Stimulated activated CD4-positive, alpha-beta T cell treated with anti-CD3 and anti-CD28 coated beads, TNF-alpha, amount 100 ng/mL, for 4 hours (primary cell): ENCODE measurements at regions not wholly inside any gene's neighbourhood (a gene's known extent, or its start where the extent isn't known, plus 50 kb on each side); places are given as distances from the start of the nearest gene placed in this dataset.
"Not testable (repeated sequence)": the region's sequence is repeated elsewhere in the genome, so short reads cannot be mapped to it uniquely, and the experiment has no call there.

ENCODE experiments used
- DNase-seq, 3 experiments: peaks; one replicate each; pipeline ENCODE4 v3.0.0-alpha.2; 2020; ENCODE audit warnings: low read depth in 3 of 3

DNA sequence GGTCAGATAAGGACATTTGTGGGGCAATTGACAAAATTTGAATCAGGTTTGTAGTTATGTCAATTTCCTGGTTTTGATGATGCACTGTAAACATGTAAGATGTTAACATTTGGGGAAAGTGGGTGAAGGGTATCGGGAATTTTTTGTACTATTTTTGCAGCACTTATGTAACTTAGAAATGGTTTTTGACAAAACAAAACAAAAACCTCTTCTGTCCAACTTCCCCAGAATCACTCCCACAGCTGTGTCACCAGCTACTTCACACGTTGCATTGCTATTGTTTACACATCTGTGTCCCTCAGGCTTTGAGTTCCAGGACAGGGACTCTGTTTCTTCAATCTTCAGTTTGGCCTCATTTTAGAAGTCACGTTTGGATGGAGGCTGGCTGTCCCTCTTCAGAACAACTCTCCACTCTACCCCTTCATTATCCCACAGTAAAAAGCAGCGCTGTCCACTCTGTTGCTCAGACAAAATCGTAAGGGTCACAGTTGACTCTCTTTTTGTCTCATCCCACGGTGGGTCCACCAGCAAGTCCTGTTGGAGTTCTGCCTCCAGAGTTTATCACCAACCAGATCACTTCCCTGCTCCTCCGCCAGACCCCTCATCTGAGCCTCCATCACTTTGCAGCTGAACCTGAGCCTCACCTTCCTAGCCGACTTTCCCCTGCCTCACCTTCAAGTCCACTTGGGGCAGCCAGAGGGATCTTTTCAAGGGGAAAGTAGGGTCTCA lies 63.2 kb downstream of the NENF start:
- no peak for DNase-seq

DNA sequence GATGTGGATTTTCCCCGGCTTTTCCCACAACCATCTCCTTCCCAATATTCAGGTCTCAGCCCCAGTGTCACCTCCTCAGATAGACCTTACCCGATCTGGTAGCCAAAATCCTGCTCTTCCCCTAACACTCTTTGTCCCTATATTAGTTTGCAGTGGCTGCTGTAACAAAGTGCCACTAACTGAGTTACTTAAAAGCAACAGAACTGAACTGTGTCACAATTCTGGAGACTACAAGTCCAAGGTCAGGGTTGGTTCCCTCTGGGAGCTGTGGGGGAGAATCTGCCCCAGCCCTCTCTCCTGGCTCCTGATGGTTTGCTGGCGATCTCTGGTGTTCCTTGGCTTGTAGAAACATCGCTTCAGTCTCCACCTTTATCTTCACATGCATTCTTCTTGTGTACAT lies 64.0 kb downstream of the NENF start:
- DNase-seq: no peak

DNA sequence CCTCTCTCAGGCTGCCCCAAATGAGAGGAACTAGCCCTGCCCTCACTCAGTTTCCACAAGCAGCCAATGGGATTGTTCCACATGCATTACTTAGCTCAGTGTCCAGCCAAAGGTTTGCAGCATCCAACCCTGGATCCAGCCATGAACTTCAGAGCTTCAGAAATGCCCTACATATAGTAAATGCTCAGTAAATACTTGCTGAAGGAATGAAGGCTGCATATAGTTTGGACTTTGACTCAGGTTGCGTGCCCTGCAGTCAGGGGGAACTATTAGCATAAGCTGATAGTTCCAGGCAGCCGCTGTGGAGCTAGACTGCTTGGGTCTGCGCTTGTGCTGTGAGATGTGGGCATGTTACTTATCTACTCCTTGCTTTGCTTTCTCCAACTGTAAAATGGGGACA lies 64.8 kb downstream of the NENF start:
- DNase-seq: no peak

DNA sequence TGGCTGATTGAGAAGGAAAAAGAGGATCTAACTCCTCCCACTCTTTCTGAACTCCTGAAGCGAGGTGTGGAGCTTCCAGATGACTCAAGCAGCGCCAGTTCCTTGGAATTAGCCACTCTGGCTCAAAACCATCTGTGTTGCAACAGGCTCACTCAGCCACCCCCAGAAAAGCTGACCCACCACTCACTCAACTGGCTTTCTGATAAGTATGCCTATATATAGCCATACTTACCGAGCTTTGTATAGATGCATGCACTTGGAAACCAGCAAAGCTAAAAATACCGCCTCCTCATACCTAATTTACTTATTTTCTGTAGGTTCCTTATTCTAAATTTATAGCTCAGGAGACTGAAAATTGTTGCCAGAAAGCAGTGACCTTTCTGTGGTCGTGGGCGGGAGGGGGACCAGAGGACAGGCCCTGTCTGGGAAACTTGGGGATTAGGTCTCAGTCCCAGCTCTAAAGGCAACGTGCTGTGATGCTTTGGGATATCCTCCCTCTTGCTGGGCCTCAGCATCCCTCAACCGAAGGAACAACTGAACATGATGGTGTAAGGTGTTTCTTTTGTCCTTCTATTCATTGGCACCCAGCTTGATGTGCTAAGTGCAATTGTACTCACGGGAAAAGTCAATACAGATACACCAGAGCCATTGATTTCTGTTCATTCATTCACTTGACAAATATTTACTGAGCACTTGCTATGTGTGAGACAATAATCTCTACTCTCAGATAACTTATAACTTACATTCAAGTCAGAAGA lies 65.7 kb downstream of the NENF start:
- no peak for DNase-seq

DNA sequence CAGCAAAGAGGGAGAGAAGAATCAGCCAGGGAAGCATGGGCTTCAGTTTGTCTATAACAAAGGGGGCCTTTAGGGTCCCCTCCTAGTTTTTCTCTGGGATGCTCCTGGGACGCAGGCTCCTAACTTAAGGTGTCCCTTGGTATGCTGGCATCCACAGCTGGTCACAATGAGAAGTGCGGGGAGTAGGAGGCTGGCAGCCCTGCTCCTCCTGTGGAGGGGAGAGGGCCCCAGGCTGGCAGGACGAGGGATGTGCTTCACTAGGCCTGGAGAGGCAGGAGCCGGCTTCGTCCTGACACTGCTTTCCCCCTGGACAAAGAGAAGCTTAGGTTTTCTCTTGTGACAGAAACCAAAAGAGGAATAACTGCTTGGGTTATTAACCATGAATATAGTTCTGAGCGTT lies 67.6 kb downstream of the NENF start:
- DNase-seq: no peak

DNA sequence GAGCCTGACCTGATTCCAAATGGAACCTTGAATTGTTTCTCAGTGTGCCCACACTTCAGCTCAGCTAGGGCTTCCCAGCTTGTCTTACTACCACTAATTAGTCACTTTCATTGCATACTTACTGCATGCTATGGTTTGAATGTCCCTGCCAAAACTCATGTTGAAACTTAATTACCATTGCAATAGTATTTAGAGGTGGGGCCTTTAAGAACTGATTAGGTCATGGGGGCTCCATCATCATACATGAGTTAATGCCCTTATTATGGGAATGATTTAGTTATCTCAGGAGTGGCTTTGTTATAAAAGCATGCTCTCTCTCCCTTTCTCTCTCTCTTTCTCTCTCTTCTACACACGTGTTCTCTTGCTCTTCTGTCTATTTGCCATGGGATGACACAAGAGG lies 68.3 kb downstream of the NENF start:
- no peak for DNase-seq

DNA sequence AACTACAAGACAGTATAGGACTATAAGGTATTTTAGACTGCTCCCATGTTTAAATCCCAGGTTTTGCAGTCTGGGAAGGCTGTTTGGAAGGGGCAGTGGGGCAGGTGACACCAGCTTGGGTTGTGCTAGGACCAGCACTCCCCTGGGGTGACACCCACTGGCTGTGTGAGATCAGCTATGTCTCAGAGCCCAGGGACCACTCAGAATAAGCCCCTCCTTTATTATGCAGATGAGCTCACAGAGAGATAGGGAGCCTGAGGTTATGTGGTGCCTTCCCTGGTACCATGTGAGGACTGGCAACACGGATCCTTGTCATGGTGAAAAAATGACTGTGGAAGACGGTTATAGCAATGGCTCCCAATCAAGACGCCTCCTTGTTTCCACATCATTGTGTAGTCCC lies 71.0 kb downstream of the NENF start:
- no peak for DNase-seq

DNA sequence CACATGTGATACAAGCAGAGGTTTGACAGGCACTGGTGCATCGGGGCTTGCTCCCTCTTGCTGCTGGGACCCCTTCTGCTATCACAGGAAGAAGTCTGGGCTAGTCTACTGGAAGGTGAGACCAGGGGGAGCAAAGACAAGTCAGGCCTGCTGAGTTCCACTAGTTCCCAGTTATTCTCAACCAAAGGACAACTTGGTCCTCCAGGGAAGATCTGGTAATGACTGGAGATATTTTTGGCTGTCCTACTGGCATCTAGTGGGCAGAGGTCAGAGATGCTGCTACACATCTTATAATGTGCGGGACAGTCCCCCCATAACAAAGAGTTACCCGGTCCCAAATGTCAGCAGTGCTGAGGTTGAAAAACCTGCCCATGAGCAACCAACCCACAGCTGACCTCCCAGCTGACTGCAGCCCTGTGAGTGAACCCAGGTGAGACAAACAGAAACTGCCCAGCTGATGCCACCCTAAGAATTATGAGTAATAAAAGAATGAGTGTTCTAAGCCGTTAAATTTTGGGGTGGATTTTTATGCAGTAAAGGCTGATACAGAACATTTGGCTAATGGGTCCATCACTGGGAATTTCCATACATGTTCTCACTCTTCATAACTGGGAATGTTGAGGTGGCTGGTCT lies 71.6 kb downstream of the NENF start:
- no peak for DNase-seq

DNA sequence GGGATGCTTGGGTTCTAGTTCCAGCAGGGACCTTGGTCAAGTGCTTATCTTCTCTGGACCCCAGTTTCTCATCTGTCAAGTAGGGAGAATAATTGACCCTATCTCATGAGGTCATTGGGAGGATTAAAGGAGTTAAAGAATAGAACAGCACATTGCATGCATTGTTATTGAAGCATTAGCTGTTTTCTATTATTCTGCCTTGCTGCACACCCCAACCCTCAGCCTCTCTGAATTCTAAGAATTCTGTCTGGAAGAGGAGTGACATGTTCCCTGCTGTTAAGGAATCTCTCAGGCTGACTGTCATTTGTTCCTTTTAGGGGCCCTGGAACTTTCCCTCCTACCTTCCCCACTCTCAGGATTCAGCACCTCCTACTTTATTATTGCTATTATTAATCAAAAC lies 73.9 kb downstream of the NENF start:
- DNase-seq: no peak

DNA sequence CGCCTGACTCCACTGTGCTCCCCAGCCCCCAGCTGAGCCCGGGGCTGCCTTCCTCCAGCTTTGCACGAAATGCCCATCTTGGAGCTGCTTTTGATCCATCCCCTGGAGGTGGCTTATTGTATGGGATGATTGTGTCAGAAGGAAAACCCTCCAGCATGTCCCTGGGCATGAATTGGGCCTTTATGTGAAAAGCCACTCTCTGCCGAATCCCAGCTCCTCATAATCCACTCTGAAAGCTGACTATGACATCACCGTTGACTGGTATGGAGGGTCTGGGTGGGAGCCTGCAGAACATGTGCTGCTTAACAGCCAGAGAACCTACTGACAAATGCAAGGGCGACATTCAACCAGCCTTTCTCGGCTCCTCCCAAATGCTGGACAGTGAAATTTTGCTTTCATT lies 74.6 kb downstream of the NENF start:
- DNase-seq: no peak

DNA sequence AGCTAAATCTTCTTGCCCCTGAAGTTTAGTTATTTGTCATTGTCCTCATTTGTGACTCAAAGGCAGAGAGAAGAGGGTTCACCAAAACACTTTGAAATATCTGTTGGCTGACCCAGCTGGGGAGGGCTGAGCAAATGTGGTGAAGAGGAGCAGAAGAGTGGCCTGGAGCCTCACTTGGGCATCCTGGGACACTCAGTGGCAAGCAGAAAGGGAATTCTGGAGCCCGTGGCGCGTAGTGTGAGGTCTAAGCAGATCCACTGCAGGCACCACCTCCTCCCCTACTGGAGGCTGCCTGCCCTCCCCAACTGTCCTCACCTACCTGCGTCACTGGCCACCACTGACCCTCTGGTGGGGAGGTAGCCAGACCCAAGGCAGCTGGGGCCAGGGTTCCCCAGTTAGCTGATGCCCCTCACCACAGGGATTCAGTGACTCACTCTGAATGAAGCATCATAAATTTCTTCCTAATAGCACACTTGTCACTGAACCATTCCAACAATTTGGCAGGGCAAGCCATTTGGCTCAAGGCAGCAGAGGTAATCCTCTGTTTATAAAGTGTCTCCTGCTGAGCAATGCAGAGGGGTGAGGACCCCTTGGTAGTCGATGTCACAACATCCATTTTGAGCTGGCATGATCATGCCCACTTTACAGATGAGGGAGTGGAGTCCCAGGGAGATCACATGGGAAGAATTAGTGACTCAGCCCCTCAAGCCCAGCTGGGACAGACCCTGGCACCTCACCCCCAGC lies 80.3 kb downstream of the NENF start:
- DNase-seq: no peak

DNA sequence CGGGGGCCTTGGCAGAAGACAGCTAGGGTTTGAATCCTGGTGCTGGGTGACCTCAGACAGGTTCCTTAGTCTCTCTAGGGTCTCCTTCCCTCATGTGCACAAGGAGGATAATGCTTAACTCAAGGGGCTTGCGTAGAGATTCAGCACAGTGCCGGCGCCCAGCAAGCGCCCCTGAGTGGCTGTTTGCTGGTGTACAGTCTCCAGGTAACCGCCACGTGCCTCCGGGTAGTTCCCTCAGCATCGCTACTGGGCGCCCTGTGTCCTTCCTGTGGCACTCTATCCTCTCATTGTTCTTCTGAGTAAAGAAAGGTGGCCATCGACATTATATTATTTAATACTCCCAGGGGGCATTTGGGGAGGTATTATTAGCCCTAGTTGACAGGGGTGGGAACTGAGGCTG lies 80.9 kb downstream of the NENF start:
- no peak for DNase-seq

DNA sequence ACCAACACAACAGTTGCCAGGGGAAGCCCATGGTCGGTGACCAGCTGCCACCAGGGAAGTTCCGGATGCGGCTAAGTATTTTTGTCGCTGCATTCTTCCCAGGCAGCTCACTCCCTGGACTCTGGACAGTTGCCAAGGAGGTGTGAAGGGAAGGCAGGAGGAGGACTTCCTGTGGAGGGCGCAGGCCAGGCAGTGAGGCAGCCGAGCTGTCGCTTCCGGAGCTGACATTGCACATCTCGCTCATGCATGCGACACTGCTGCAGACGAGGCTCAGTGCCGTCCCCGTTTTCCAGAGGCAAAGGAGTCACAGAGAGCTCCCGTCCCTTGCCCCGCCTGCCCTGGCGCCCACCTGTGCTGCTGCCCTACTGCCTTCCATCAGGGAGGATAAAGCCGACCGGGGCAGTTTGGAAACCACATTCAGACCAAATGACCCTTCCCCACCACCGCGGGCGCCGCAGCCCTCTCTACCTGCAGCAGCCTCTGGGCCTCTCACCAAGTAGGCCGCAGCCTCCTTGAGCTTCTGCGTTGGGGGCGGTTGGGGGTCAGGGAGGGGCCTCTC lies 81.4 kb downstream of the NENF start:
- DNase-seq: no peak

DNA sequence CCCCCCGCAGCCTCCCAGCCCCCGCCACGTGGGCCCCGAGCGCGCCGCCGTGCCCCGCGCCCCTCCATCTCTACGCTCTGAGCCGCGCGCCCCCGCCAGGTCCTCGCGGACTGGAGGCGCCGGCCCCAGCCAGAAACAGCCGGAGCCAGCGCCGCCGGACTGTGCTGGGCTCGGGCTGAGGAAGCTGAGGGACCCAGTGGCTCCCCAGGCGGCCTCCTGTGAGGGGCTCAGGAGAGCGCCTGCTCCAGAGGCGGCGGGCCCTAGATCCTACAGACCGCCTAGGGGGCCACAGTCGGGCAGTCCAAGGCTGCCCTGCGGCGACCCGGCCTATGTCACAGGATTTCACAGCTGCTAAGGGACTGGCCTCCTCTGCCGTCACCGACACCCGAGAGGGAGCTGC lies 82.1 kb downstream of the NENF start:
- DNase-seq: no peak

DNA sequence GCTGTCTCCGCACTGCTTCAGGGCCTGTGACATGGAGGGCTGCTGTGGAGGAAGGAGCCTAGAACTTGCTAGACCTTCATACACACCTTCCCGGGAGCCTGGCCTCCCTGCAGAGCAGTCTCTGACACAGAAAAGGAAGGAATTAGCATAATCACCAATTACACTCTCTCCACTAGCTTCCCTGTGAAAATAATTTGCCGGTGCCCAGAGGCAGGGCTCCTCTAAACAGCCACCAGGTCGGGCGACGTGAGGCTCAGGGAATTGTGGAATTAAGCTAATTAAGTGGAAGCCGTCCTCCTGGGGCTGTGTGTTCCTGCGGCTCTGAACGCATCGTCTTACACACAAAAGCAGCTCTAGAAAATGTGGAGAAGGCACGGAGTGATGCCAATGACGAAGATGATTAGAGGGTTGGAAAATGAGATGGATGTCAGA lies 82.6 kb downstream of the NENF start:
- no peak for DNase-seq

DNA sequence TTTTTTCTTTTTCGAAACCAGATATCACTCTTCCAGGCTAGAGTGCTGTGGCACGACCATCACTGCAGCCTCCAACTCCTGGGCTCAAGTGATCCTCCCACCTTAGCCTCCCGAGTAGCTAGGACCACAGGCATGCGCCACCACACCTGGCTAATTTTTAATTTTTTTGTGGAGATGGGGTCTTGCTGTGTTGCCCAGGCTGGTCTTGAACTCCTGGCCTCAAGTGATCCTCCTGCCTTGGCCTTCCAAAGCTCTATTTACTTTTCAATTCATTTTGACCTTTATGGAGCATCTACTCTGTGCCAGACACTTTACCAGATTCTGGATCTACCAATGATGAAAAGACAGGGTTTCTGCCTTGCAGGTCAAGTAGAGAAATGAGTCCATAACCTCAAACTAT lies 83.3 kb downstream of the NENF start:
- DNase-seq: not testable (repeated sequence)

DNA sequence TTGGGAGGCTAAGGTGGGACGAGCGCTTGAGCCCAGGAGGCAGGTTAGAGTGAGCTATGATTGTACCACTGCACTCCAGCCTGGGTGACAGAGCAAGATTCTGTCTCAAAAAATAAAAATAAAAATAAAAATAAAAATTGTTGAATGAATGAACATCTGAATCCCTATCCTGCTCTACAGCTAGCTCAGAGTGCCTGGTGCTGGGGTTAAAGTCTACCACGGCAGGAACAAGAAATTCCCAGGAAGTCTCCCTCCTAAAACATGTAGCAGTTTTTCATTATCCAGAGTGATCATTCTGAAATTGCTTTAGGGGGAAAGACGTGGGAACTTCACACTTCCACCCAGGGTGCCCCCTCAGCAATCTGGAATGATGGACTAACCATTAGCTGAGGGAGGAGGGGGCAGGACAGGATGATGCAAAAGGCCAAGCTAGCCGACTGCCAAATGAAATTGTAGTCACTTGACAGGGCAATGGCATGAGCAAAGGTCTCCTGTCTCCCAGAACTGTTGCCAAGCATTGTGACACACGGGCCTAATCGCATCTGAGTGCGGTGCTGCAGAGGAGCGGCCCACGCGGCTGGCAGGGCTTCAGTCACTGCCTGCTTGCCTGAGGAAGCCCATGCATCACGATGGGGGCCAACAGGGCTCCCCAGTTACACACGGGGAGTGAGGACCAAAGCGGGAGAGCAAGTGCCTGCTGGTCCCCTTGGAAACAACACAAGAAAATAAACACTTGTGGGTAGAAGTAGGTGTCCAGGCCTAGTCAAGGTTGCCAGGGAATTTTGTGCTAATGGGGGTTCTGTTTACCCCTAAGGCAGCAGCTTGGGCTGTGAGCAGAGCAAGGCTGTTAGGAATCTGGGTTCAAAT lies 85.7 kb downstream of the NENF start:
- no peak for DNase-seq

DNA sequence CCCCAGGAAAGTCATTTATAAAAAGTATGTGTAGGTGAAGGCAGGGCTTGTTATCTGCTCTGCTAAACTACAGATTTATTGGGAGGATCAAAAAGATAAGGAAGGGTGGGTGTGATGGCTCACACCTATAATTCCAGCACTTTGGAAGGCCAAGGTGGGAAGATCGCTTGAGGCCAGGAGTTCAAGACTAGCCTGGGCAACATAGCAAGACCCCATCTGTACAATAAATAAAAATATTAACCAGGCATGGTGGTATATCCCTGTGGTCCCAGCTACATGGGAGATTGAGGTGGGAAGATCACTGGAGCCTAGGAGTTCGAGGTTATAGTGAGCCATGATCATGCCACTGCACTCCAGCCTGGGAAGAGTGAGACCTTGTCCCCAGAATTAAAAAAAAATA lies 86.4 kb downstream of the NENF start:
- no peak for DNase-seq

DNA sequence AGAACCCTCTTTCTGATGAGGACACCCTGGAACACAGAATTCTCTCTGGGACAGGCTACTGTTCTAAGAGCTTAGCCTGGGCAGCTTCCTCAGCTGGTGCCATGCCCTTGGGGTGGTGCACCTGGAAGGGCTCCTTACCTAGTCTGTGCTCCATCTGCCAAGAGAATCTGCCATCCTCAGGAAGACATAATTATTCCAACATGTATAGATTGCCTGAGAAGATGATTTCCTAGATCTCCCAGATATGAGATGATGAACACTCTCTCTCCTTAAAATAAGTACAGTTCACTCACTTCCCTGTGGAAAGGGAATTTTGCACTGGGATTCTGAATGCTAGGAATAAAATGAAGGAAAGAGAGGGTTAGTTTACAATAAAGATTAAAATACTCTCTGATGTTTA lies 87.6 kb downstream of the NENF start:
- DNase-seq: no peak

DNA sequence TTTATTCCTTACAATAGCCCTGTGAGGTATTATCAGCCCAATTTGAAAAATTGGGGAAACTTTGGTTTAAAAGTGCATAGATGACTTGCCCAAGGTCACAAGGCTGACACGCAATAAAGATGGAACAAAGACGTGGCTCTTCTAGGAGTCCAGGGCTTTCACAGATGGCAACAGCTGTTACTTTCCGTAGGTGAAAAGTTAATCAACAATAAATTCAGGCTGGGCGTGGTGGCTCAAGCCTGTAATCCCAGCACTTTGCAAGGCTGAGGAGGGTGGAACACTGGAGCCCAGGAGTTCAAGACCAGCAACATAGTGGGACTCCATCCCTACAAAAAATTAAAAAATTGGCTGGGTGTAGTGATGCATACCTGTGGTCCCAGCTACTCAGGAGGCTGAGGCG lies 87.8 kb upstream of the ATF3 start:
- no peak for DNase-seq

DNA sequence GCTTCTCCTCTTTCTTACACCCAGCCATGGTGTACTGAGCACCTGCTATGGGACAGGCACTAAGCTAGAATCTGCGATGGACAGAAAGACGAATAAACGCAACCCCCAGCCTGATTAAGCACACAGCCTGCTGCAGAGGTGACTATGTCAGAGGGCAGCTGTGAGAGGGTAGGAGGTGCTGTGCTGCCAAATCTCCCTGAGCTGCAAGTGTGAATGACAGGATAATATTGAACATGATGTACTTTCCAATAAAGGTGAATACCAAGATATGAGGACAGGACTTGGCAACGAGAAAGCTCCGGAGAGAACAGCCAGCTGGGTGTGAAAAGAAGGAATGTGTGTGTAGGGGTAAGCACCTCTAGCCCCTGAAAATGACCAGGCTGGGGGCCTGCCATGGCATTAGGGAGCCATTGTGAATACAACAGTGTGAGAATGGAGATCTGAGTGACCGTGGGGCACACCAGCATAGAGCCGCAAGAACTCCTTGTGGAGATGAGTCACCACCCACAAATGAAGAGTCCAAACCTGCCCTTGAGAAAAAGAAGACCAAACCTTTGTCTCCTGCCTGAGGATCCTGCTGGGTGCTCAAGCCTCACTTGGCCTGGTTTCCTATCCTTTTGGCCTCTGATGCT lies 83.0 kb upstream of the ATF3 start:
- no peak for DNase-seq
